ENCODE measurements at regions not wholly inside any gene's neighbourhood (a gene's known extent, or its start where the extent isn't known, plus 50 kb on each side); places are given as distances from the start of the nearest gene placed in this dataset.

DNA sequence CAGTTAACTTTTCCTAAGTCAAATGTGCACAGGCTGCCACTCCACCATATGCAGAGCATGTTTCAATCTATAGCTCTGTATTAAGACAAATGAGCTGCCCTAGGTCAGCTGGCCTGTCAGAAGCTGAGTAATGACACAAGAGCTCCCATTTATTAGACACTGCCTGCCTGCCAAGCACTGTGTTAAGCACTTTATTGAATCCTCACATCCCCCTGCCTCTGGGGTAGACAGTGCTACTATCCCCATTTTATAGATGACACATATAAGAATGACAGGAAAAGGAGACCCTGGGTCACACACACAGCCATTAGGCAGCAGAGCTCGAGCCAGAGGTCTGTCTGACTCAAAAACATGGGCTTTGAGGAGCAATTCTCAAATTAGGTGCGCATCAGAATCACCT lies 179.8 kb upstream of the PDE1C start:
- no peaks in the 10 kb centered on the region for H3K9me2 ChIP-seq (replicated peaks; ENCODE audit: low read depth, low read length)
- H3K36me3 ChIP-seq (ENCODE audit: insufficient read depth, low read length): no peaks in the 10 kb centered on the region
- no peak overlapping the region for H3K9ac ChIP-seq (ENCODE audit: low read depth, low read length, poor library complexity, severe bottlenecking)
- no peaks in the 10 kb centered on the region for H3F3A ChIP-seq (ENCODE audit: low read depth)
- no peaks in the 10 kb centered on the region for H3K4me1 ChIP-seq (ENCODE audit: insufficient read depth, low read length, poor library complexity, severe bottlenecking)
- H3K9me3 ChIP-seq (ENCODE audit: insufficient read depth, low read depth, low read length): no peaks in the 10 kb centered on the region
- no peak overlapping the region for H3K4me2 ChIP-seq (ENCODE audit: low read depth, low read length, poor library complexity, severe bottlenecking)
- H4K20me1 ChIP-seq (ENCODE audit: insufficient read depth, low read length, poor library complexity, severe bottlenecking): no peaks in the 10 kb centered on the region
- TF ChIP-seq CTCF (conservative IDR thresholded peaks at IDR 0.05; ENCODE audit: low read length) (no peak), EZH2phosphoT487 (IDR thresholded peaks at IDR 0.05; ENCODE audit: borderline replicate concordance) (no peak)
- no peaks in the 10 kb centered on the region for H3K79me2 ChIP-seq (ENCODE audit: insufficient read depth, low read length)
- no peaks in the 10 kb centered on the region for H3K27me3 ChIP-seq (ENCODE audit: insufficient read depth, low read length, poor library complexity, severe bottlenecking)
- H2AFZ ChIP-seq (ENCODE audit: low read length): no peak overlapping the region
- no peak overlapping the region for H3K4me3 ChIP-seq (ENCODE audit: low read length, poor library complexity, severe bottlenecking)

- TF ChIP-seq EZH2phosphoT487 (IDR thresholded peaks at IDR 0.05; ENCODE audit: borderline replicate concordance) (no peak), CTCF (conservative IDR thresholded peaks at IDR 0.05; ENCODE audit: low read length) (no peak)
Observed at GRCh38 chr7:32248522-32248921, 178.3 kb upstream of the PDE1C start.

GRCh38 chr7:32244806-32245345 lies 174.7 kb upstream of the PDE1C start:
- H3K4me2 ChIP-seq (ENCODE audit: low read depth, low read length, poor library complexity, severe bottlenecking): no peak overlapping the region
- H4K20me1 ChIP-seq (ENCODE audit: insufficient read depth, low read length, poor library complexity, severe bottlenecking): no peaks in the 10 kb centered on the region
- H3K9me3 ChIP-seq (ENCODE audit: insufficient read depth, low read depth, low read length): no peaks in the 10 kb centered on the region
- no peaks in the 10 kb centered on the region for H3K27me3 ChIP-seq (ENCODE audit: insufficient read depth, low read length, poor library complexity, severe bottlenecking)
- H3K36me3 ChIP-seq (ENCODE audit: insufficient read depth, low read length): no peaks in the 10 kb centered on the region
- no peaks in the 10 kb centered on the region for H3K4me1 ChIP-seq (ENCODE audit: insufficient read depth, low read length, poor library complexity, severe bottlenecking)
- TF ChIP-seq EZH2phosphoT487 (IDR thresholded peaks at IDR 0.05; ENCODE audit: borderline replicate concordance): no peak
- TF ChIP-seq CTCF (conservative IDR thresholded peaks at IDR 0.05; ENCODE audit: low read length): no peak
- H2AFZ ChIP-seq (ENCODE audit: low read length): no peak overlapping the region
- H3K9me2 ChIP-seq (replicated peaks; ENCODE audit: low read depth, low read length): no peaks in the 10 kb centered on the region
- no peaks in the 10 kb centered on the region for H3K79me2 ChIP-seq (ENCODE audit: insufficient read depth, low read length)
- no peak overlapping the region for H3K9ac ChIP-seq (ENCODE audit: low read depth, low read length, poor library complexity, severe bottlenecking)
- no peak overlapping the region for H3K4me3 ChIP-seq (ENCODE audit: low read length, poor library complexity, severe bottlenecking)
- H3F3A ChIP-seq (ENCODE audit: low read depth): no peaks in the 10 kb centered on the region

More at GRCh38 chr7:32248522-32248921, 178.3 kb upstream of the PDE1C start:
- no peak overlapping the region for H3K4me2 ChIP-seq (ENCODE audit: low read depth, low read length, poor library complexity, severe bottlenecking)
- H2AFZ ChIP-seq (ENCODE audit: low read length): no peak overlapping the region
- no peaks in the 10 kb centered on the region for H3K36me3 ChIP-seq (ENCODE audit: insufficient read depth, low read length)
- H3K4me1 ChIP-seq (ENCODE audit: insufficient read depth, low read length, poor library complexity, severe bottlenecking): no peaks in the 10 kb centered on the region
- no peaks in the 10 kb centered on the region for H4K20me1 ChIP-seq (ENCODE audit: insufficient read depth, low read length, poor library complexity, severe bottlenecking)
- no peaks in the 10 kb centered on the region for H3K79me2 ChIP-seq (ENCODE audit: insufficient read depth, low read length)
- no peaks in the 10 kb centered on the region for H3K27me3 ChIP-seq (ENCODE audit: insufficient read depth, low read length, poor library complexity, severe bottlenecking)
- no peak overlapping the region for H3K9ac ChIP-seq (ENCODE audit: low read depth, low read length, poor library complexity, severe bottlenecking)
- no peaks in the 10 kb centered on the region for H3F3A ChIP-seq (ENCODE audit: low read depth)
- no peaks in the 10 kb centered on the region for H3K9me3 ChIP-seq (ENCODE audit: insufficient read depth, low read depth, low read length)
- no peaks in the 10 kb centered on the region for H3K9me2 ChIP-seq (replicated peaks; ENCODE audit: low read depth, low read length)
- H3K4me3 ChIP-seq (ENCODE audit: low read length, poor library complexity, severe bottlenecking): no peak overlapping the region

All from Loucy (cell line).